ENCODE measurements at regions not wholly inside any gene's neighbourhood (a gene's known extent, or its start where the extent isn't known, plus 50 kb on each side); places are given as distances from the start of the nearest gene placed in this dataset.

DNA sequence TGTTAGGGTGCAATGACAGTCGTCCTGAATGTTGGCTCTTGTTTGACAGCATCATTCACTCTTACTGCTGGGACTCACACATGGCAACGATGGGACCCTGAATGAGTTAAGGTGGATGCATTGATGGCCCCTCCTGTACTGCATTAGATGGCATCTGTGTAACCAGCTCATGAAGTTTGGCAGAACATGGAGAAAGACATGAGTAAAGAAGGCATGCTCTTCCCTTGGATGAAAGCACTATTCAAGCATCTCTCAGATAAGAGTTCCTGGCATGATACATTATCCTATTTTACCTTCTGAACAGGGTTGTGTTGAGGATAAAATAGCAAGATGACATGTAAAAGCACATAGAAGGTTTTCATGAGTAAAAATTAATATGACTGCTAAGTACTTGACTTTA lies 142.2 kb upstream of the GAS1 start:
- intact Hi-C loops (cut with DNase I), result no loop called here
- no peak for ATAC-seq
- WGBS, 2 donors, result 21% methylated on average over 2 of the region's 2 CpGs

GRCh38 chr9:87089929-87090328 lies 142.6 kb upstream of the GAS1 start:
- no peak overlapping the region for H3K4me3 ChIP-seq
- TF ChIP-seq POLR2A (IDR thresholded peaks at IDR 0.05), result no peak
- no peak for TF ChIP-seq CTCF (IDR thresholded peaks at IDR 0.05)
- H3K27ac ChIP-seq, result no peak overlapping the region
- no peaks in the 10 kb centered on the region for H3K36me3 ChIP-seq (replicated peaks in 1 of 2; ENCODE audit: insufficient read depth in 1 of 2, low read depth in 2 of 2)
- no peaks in the 10 kb centered on the region for H3K9me3 ChIP-seq
- DNase-seq, result no peak
- intact Hi-C loops (cut with DNase I), result no loop called here
- no peak for ATAC-seq
- H3K4me1 ChIP-seq, result peaks cover 7% of the 10 kb centered on the region
- no peaks in the 10 kb centered on the region for H3K27me3 ChIP-seq

More for the DNA sequence above, 142.2 kb upstream of the GAS1 start:
- TF ChIP-seq POLR2A (IDR thresholded peaks at IDR 0.05), result no peak
- TF ChIP-seq CTCF (IDR thresholded peaks at IDR 0.05), result no peak
- Histone ChIP-seq H3K4me1 (peaks cover 7% of the 10 kb centered on the region), H3K27me3 (no peaks in the 10 kb centered on the region), H3K27ac (no peak overlapping the region), H3K4me3 (no peak overlapping the region), H3K9me3 (no peaks in the 10 kb centered on the region), H3K36me3 (replicated peaks in 1 of 2; ENCODE audit: insufficient read depth in 1 of 2, low read depth in 2 of 2) (no peaks in the 10 kb centered on the region)
- DNase-seq, result no peak

DNA sequence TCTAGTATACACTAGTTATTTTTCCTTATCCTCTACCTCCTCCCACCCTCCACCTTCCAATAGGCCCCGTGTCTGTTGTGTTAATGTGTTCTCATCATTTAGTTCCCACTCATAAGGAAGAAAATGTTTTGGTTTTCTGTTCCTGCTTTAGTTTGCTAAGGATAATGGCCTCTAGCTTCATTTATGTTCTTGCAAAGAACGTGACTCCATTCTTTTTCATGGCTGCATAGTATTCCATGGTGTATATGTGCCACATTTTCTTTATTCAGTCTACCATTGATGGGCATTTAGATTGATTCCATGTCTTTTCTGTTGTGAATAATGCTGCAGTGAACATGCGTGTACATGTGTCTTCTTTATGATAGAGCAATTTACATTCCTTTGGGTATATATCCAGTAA lies 146.5 kb upstream of the GAS1 start:
- no peaks in the 10 kb centered on the region for H3K4me1 ChIP-seq
- WGBS, 2 donors, result 91 to 92% methylated on average over 3 of the region's 3 CpGs
- ATAC-seq (no peak), DNase-seq (no peak)
- intact Hi-C loops (cut with DNase I), result no loop called here
- TF ChIP-seq CTCF (IDR thresholded peaks at IDR 0.05) (no peak), POLR2A (IDR thresholded peaks at IDR 0.05) (no peak)
- H3K4me3 ChIP-seq, result no peak overlapping the region
- no peaks in the 10 kb centered on the region for H3K36me3 ChIP-seq (replicated peaks in 1 of 2; ENCODE audit: insufficient read depth in 1 of 2, low read depth in 2 of 2)
- H3K27me3 ChIP-seq, result no peaks in the 10 kb centered on the region
- no peak overlapping the region for H3K27ac ChIP-seq
- no peaks in the 10 kb centered on the region for H3K9me3 ChIP-seq

DNA sequence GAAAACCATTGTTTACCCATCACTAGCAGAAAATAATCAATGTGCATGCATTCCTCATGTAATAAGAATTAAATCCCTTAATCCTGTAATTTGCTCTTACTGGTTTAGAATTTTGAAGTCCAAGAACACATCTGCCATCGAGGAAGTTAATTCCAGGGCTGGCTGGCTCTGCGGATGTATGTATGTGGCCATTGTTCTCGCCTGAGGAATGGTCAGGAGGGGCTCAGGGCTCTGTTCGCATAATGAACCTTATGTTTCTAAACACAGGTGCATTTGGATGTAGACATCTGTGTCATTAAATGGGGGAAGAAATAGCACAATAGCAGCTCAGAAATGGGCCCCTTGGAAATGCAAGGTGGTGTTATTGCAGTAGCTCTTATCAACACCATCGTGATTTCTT lies 148.6 kb upstream of the GAS1 start:
- WGBS, 2 donors, result 47 to 58% methylated on average over 5 of the region's 5 CpGs
- Histone ChIP-seq H3K4me1 (no peaks in the 10 kb centered on the region), H3K36me3 (replicated peaks in 1 of 2; ENCODE audit: insufficient read depth in 1 of 2, low read depth in 2 of 2) (no peaks in the 10 kb centered on the region), H3K27me3 (no peaks in the 10 kb centered on the region), H3K4me3 (no peak overlapping the region), H3K27ac (no peak overlapping the region), H3K9me3 (no peaks in the 10 kb centered on the region)
- intact Hi-C loops (cut with DNase I), result no loop called here
- DNase-seq (no peak), ATAC-seq (no peak)
- TF ChIP-seq CTCF (IDR thresholded peaks at IDR 0.05) (no peak), POLR2A (IDR thresholded peaks at IDR 0.05) (no peak)

DNA sequence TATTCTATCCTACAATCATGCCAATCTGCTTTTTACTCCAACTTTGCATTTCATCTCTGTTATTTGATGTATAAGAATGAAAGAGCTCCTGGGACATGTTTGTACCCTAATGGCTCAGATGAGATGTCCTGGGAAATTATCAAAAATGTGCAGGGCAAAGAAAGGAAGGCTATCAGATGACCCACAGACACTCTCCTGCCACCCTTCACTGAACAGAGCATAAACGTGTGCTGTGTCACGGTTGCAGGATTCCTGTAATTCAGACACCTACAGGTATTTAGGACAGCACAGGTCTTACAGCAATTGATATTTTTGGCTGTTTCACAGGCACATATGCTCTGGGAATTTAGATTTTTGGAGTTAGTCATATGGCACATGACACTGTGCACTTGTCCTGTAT lies 149.2 kb upstream of the GAS1 start:
- no peaks in the 10 kb centered on the region for H3K27me3 ChIP-seq
- no peak overlapping the region for H3K4me3 ChIP-seq
- H3K9me3 ChIP-seq, result no peaks in the 10 kb centered on the region
- H3K36me3 ChIP-seq (replicated peaks in 1 of 2; ENCODE audit: insufficient read depth in 1 of 2, low read depth in 2 of 2), result no peaks in the 10 kb centered on the region
- no peak overlapping the region for H3K27ac ChIP-seq
- intact Hi-C loops (cut with DNase I), result no loop called here
- 80 to 86% methylated on average over 2 of the region's 2 CpGs for WGBS, 2 donors
- no peak for ATAC-seq
- no peak for DNase-seq
- no peaks in the 10 kb centered on the region for H3K4me1 ChIP-seq
- no peak for TF ChIP-seq POLR2A (IDR thresholded peaks at IDR 0.05)
- TF ChIP-seq CTCF (IDR thresholded peaks at IDR 0.05), result no peak
